RKO (cell line): ENCODE measurements at regions not wholly inside any gene's neighbourhood (a gene's known extent, or its start where the extent isn't known, plus 50 kb on each side); places are given as distances from the start of the nearest gene placed in this dataset.

Source experiments
- DNase-seq: peaks from one replicate; pipeline ENCODE4 v3.0.0-alpha.2; 2016; ENCODE audit warnings: low spot score

DNA sequence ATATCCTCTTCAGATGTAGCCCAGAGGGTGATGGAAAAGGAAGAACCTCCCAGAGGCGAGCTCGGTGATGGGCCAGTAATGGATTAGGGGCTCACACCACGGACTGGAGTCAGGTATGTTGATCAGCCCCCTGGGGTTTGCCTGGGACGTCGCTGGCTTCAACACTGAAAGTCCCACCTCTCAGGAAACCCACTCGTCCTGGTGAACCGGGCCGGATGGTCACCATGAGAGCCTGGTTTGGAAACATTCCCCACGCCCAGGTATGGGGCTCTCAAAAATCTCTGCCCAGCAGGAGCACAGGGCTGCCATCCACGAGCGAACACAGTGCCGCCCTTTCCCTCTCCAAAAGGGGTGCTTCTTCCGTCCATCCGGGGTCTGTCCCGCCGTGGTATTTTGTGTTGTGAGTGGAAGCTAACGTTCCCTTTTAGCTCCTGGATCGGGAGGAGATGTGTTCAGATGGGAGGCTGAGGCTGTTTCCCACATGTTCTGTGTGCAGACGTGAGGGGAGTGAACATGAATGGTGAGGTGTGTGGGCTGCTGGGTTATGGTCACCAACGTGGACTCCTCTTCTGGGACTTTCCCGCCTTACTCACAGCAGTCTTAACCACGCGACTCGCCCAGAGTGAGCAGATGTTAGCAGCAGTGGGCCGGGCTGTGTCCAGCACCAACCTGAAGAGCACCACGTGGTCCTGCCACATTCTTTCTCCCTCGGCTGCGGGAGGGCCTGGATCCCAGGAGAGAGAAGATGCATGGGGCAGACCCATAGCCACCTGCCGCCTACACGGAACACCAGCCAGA, 139.2 kb downstream of the KIF26A start:
- no peak for DNase-seq

DNA sequence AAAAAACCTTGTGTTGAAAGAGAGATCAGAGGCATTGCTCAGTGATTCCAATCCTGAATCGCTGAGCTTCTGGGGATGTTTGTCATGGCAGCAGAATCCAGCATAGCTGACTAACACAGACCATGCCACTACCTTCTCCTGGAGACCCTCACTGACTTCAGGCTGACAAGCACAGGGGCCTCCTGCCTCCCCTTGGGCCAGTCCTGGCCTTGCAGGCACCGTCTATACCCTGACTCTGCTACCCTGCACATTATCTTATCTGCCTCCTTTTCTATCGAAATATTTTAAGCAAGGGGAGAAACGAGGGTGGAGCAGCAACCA, 139.8 kb downstream of the KIF26A start:
- DNase-seq: no peak

DNA sequence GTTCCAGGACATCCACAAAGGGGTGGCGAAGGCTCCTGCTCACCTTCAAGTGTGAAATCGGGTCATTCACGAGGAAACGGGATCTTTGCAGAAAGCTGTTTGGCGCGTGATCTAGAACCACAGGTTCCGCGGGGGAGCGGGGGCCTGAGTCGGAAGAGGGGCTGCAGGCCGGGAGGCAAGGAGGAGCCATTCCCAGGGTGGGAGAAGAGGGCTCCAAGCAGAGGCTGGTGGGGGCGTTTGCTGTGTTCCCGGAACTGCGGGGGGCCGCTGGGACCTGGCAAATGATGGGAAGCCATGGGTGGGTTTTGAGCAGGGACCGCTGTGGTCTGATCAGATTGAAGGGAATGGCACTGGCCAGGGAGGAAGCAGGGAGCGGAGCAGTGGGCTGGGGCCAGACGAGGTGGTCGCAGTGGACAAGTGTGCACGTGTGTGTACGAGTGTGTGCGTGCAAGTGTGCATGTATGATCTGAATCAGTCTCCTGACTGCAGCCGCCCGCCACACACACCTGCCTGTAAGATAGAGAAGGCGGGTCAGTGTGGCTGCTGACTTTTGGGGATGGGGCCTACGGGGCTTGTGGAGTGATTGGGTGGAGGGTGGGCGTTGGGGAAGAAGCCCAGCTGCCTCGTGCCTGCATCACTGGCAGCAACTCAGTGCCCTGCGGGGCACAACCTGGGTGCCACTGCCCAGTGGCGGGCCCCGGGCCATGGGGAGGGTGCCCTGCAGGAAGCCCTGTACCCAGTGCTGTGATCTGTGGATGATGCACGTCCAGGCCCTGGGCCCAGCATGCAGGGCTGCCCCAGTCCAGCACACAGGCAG, 141.9 kb downstream of the KIF26A start:
- no peak for DNase-seq

DNA sequence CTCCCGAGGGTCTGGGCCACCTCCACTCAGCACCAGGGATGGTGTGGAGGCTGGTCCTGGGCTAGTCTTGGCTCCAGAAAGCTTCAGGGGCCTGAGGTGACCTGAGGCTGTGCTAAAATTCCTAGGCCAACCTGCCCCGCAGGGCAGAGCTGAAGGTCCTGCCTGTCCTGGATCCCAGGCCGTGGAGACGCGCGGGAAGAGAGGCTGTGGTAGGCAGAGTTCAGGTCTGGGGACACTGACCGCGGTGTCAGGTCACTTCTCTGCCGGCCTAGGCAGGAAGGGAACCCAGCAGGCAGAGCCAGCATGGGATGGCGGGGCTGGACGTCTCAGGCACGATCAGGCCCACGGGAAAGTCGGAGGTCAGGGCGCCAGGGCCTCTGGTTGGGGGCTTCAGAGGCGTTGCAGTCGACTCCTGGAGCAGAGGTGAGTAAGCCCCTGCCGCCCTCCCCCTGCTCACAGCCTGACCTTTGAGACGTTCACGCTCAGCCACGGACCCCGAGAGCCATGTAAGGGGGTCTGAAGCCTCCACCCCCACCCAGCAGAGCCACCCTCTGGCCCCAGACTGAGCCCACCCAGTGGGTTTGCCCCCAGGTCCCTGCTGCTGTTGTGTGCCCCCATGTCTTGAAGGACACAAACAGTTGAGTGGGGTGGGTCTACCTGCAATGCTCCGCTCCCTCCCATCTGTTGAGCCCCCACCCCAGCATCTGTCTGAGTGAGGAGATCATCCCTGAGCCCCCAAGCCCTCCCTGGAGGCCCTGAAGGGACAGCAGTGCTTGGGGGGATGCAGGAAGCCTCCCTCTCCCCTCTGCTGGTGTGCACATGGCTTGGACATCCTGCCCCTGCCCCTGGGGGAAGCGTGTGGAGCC, 142.7 kb downstream of the KIF26A start:
- DNase-seq: no peak

DNA sequence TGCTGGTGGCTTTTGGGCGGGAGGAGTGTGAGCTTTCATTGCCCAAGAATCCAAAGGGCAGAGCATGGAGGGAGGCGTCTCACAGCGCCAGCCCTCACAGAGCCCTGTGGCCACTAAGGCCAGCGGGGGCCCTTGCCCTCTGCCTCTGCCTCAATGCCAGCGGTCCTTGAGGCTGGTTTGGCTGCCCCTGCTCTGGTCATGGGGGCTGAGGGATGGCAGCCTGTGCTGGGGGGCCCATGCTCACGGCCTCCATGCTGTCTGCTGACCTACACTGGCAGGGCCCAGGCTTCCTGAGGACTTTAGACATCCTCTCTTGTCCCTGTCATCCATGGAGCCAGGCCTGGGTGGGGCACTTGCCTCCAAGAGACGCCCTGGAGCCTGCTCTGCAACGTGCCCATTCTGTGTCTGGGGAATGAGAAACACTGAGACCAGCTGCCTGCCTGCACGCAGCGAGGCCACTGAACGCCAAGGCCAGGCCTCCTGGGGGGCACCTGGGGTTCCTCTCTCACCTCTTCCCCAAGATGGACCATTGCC, 143.4 kb downstream of the KIF26A start:
- DNase-seq: no peak

DNA sequence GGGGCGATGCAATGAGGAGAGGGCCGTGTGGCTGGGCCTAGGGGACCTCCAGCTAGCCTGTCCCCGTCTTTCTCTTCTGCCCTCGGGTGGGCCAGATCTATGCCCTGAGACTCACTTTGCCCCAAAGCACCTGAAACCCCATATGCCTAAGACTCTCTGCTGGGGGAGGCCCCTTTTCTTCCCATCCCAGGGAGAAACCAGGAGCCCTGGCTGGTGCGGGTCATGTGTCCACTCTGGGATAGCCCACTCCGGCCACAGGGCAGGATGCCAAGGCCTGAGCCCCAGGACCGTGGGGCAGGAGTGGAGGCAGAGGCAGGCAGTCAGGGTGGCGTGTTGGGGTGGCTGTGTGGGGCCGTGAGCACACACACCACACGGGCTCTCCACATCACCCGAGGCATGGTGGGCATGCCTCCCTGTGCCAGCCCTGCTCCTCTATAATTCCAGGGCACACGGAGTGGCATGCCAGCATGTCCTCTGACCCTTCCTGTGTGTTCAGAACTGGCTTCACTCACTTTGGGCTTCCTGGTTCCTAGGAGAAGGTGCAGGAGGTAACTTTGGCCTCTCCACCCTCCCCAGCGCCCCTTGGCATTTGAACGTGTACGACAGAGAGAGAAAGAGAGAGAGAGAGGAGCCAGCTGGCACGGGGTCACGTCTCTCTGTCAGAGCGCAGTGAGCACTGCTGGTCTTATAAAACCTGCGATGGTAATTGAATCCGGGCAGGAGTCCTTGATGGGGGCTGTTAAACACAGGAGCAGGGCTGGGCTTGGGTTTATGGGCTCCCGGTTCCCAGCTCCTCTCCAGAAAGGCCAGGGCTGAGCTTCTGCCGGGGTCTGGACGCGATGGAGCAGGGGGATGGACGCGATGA, 144.2 kb downstream of the KIF26A start:
- DNase-seq: no peak

- no peak for DNase-seq
These were observed 145.1 kb downstream of the KIF26A start for GRCh38 chr14:104283197-104284106.

DNA sequence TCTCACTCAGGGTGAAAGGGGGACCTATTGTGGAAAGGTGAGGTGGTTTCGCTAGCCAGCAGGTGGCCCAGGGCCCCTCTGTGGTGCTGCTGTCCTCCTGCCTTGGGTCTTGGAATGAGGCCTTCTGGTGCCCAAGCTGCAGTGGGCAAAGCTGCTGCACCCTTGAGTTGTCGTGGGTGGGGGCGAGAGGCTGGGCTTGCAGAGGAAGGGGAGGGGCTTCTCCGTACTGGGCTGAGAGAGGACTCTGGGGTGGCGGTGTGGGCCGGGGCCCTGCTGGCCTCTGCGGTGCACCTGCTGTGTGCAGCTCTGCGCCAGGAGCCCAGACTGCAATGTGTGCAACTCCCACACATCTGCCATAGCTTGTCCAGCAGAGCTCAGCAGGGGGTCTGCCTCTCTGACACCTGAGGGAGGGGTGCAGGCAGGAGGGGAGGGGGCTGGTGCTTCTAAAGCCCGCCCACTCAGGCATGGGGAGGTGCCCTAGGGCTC, 145.8 kb downstream of the KIF26A start:
- DNase-seq: no peak

- no peak for DNase-seq
These were observed 146.5 kb downstream of the KIF26A start for GRCh38 chr14:104284636-104285507.

- DNase-seq: no peak
These were observed 147.1 kb downstream of the KIF26A start for GRCh38 chr14:104285508-104285840.

DNA sequence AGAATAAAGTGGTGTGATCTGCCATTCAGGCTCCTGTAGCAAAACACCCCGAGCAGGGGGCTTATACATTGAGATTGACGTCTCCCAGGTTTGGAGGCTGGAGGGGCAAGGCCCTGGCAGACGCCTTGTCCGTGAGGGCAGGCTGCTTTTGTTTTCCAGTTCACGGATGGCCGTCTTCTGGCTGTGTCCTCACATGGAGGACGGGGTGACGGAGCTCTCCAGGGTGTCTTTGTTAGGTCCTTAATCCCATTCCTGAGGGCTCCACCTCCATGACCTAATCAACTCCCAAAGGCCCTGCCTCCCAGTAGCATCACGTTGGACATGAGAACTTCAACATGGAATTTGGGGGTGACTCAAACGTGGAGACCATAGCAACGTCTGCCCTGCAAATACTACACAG, 147.7 kb downstream of the KIF26A start:
- no peak for DNase-seq

GRCh38 chr14:104286496-104286895, 148.1 kb downstream of the KIF26A start:
- no peak for DNase-seq

GRCh38 chr14:104287301-104288009, 149.1 kb downstream of the KIF26A start:
- DNase-seq: no peak

DNA sequence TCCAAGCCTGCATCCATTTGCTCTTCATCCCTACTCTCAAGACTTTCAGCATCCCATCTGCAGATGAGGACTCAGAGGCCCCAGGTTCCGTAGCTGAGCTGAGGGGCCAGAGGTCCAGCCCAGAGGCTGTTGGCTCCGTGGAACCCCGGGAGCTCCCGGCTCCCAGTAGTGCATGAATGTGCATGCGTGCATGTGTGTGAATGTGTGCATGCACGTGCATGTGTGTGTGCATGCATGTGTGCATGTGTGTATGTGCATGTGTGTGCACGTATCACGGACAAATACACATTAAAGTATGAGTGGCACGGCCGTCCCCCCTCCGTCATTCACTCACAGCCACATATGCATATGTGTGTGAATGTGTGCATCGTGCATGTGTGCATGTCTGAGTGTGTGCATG, 149.9 kb downstream of the KIF26A start:
- DNase-seq: no peak

GRCh38 chr14:104289507-104289906, 151.1 kb downstream of the KIF26A start:
- no peak for DNase-seq

DNA sequence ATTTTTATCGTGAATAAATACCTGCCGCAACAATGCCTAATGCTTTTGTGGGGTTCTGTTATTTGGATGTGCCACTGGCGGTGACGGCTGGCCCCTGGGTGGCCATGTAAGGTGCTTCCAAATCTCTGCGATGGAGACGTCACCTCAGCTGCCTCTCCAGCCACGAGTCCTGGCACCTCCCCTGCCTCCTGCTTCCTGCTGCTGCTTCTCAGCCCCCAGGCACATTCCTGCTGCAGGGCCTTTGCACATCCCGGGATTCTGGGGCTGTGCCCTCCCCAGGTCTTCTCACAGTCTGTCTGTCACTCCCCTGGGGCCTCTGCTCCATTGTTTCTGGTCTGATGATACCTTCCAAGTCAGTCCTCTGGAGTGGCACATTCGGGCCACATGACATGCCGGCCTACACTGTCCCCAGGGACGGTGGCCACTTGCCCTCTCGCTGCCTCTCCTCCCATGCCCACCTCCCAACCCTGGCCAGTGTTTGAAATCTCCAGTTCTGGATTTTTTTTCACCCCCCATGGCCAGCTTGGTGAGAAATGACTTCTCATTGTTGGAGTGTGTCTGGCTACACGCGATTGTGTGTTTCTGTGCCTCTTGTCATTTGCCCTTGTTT, 151.8 kb downstream of the KIF26A start:
- no peak for DNase-seq

- no peak for DNase-seq
These were observed 152.4 kb downstream of the KIF26A start for GRCh38 chr14:104290756-104291122.
